ENCODE measurements at regions not wholly inside any gene's neighbourhood (a gene's known extent, or its start where the extent isn't known, plus 50 kb on each side); places are given as distances from the start of the nearest gene placed in this dataset.
"Not testable (repeated sequence)": the region's sequence is repeated elsewhere in the genome, so short reads cannot be mapped to it uniquely, and the experiment has no call there.

GRCh38 chr3:81040107-81040506 is 721.3 kb downstream of the GBE1 start:
- no peak for DNase-seq

GRCh38 chr3:81033684-81034083 is 727.8 kb downstream of the GBE1 start:
- no peak for DNase-seq

GRCh38 chr3:81033185-81033584 is 728.3 kb downstream of the GBE1 start:
- DNase-seq: no peak

- DNase-seq: no peak
These were observed 731.6 kb downstream of the GBE1 start for GRCh38 chr3:81029861-81030260.

GRCh38 chr3:81027344-81027743 is 734.1 kb downstream of the GBE1 start:
- no peak for DNase-seq

- no peak for DNase-seq
These were observed 736.9 kb downstream of the GBE1 start for GRCh38 chr3:81024560-81024959.

GRCh38 chr3:81022339-81022738 is 739.1 kb downstream of the GBE1 start:
- no peak for DNase-seq

- no peak for DNase-seq
These were observed 748.1 kb downstream of the GBE1 start for GRCh38 chr3:81013360-81013759.

GRCh38 chr3:81005992-81006391 is 755.5 kb downstream of the GBE1 start:
- no peak for DNase-seq

GRCh38 chr3:81003817-81004216 is 757.6 kb downstream of the GBE1 start:
- DNase-seq: no peak

- DNase-seq: no peak
These were observed 758.3 kb downstream of the GBE1 start for GRCh38 chr3:81003008-81003645.

GRCh38 chr3:80999481-80999880 is 762.0 kb downstream of the GBE1 start:
- no peak for DNase-seq

GRCh38 chr3:80998022-80998421 is 763.4 kb downstream of the GBE1 start:
- DNase-seq: no peak

GRCh38 chr3:80997622-80998021 is 763.8 kb downstream of the GBE1 start:
- DNase-seq: no peak

GRCh38 chr3:80994767-80995166 is 766.7 kb downstream of the GBE1 start:
- no peak for DNase-seq

- no peak for DNase-seq
These were observed 767.3 kb downstream of the GBE1 start for GRCh38 chr3:80994085-80994665.

GRCh38 chr3:80993241-80993945 is 768.1 kb downstream of the GBE1 start:
- DNase-seq: no peak

- no peak for DNase-seq
These were observed 777.7 kb downstream of the GBE1 start for GRCh38 chr3:80983753-80984152.

GRCh38 chr3:80978216-80978969 is 783.1 kb downstream of the GBE1 start:
- DNase-seq: no peak

- DNase-seq: no peak
These were observed 791.2 kb downstream of the GBE1 start for GRCh38 chr3:80970292-80970691.

- no peak for DNase-seq
These were observed 831.9 kb downstream of the GBE1 start for GRCh38 chr3:80929576-80929975.

GRCh38 chr3:80914854-80915253 is 846.6 kb downstream of the GBE1 start:
- DNase-seq: no peak

- DNase-seq: no peak
These were observed 863.2 kb downstream of the GBE1 start for GRCh38 chr3:80898211-80898610.

- DNase-seq: not testable (repeated sequence)
These were observed 864.4 kb downstream of the GBE1 start for GRCh38 chr3:80897005-80897404.
